ENCODE measurements at regions not wholly inside any gene's neighbourhood (a gene's known extent, or its start where the extent isn't known, plus 50 kb on each side); places are given as distances from the start of the nearest gene placed in this dataset.

DNA sequence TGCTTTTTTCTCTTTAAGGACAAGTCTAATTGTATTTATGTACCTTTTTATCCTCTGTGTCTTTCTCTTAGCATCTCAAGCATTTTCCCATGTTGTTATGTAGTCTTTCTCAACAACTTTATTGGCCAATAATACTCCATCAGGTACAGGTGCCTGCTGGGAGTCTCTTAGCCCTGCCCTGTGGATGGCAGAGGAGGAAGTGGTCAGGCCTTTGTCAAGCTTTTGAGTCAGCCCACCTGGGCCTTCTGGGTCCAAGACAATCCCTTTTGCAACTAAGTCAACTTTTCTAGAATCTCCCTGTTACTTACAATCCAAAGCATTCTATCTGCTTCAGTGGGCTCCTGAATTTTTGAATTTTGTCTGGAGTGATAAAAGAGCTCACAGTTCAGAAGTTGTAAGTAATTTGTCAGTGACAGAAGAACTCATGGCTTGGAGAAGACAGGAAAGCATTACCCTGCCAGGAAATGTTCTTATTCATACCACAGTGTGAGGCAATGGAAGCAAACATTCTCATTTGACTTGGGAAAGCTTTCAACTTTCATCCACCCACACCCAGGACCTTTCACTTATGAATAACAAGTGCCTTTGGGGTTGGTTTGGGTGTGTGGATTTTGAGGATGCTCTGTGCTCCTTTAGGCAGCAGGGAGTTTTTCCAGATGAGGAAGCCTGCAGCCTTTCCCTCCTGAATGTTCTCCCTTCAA is 200.0 kb upstream of the S1PR3 start:
- no peak overlapping the region for H2BK12ac ChIP-seq (ENCODE audit: low read depth, low read length)
- no peak overlapping the region for H2BK20ac ChIP-seq (ENCODE audit: low read length)
- DNase-seq (ENCODE audit: low read depth in 1 of 2, low spot score in 2 of 2) (peak in 1 of 2 experiments; percentile 30), FAIRE-seq (no peak)
- no peak overlapping the region for H4K91ac ChIP-seq (replicated peaks; ENCODE audit: insufficient read length, low read length)
- no peaks in the 10 kb centered on the region for H3K36me3 ChIP-seq (ENCODE audit: control insufficient read depth in 2 of 4, insufficient read depth in 4 of 4, low read length in 3 of 4)
- H2AFZ ChIP-seq (ENCODE audit: low read length) = no peak overlapping the region
- H4K5ac ChIP-seq (ENCODE audit: insufficient read length, low read depth, low read length) = no peak overlapping the region
- no peak overlapping the region for H2BK5ac ChIP-seq (ENCODE audit: low read depth, low read length)
- H3K79me1 ChIP-seq (ENCODE audit: low read depth, low read length) = no peaks in the 10 kb centered on the region; the same call in 1 of the 2 replicates
- ChIA-PET POLR2A (ENCODE audit: partially characterized antibody) (no interaction called here), CTCF (ENCODE audit: partially characterized antibody) (interaction anchor here (1.2 kb wide), 1 partner anchor 12 kb away, joined by 3 read pairs; no protein-coding TSS in a partner anchor)
- no peaks in the 10 kb centered on the region for H4K20me1 ChIP-seq (replicated peaks in 1 of 2; ENCODE audit: control insufficient read depth in 1 of 2, insufficient read depth in 2 of 2, low read length in 2 of 2)
- H3K9ac ChIP-seq (replicated peaks in 1 of 4; ENCODE audit: extremely low read depth in 1 of 4, low read depth in 3 of 4, low read length in 3 of 4) = no peak overlapping the region; a peak in 1 of 7 replicates
- no peak overlapping the region for H3K27ac ChIP-seq (ENCODE audit: low read depth, low read length)
- H3K14ac ChIP-seq (ENCODE audit: insufficient read length) = no peak overlapping the region
- no peaks in the 10 kb centered on the region for H3K23me2 ChIP-seq (ENCODE audit: low read depth, low read length)
- H2AK5ac ChIP-seq (ENCODE audit: low read depth, low read length) = no peak overlapping the region
- no peaks in the 10 kb centered on the region for H3K9me3 ChIP-seq (ENCODE audit: insufficient read depth in 2 of 2, low read depth in 1 of 2, low read length in 1 of 2)
- no peak overlapping the region for H3K4me2 ChIP-seq (ENCODE audit: insufficient read depth in 1 of 2, low read depth in 2 of 2, low read length in 2 of 2)
- no peak overlapping the region for H3K23ac ChIP-seq (ENCODE audit: insufficient read length)
- no peak overlapping the region for H3K56ac ChIP-seq (replicated peaks; ENCODE audit: insufficient read length, low read depth, low read length)
- TF ChIP-seq CREB1 (IDR thresholded peaks at IDR 0.05) (no peak), RXRA (IDR thresholded peaks at IDR 0.05; ENCODE audit: insufficient read depth, low read depth, low read length) (no peak), KDM1A (IDR thresholded peaks at IDR 0.05; ENCODE audit: borderline replicate concordance, low read length) (no peak), SP4 (IDR thresholded peaks at IDR 0.05; ENCODE audit: low read length) (no peak), KDM4A (IDR thresholded peaks at IDR 0.05; ENCODE audit: low read depth, low read length, severe bottlenecking) (no peak), RFX5 (IDR thresholded peaks at IDR 0.05; ENCODE audit: borderline replicate concordance, low read depth, low read length) (no peak), CBX8 (IDR thresholded peaks at IDR 0.05; ENCODE audit: borderline replicate concordance, low read depth, low read length) (no peak), RAD21 (IDR thresholded peaks at IDR 0.05 in 1 of 2, conservative IDR thresholded peaks at IDR 0.05 in 1 of 2; ENCODE audit: low read depth in 2 of 2, low read length in 2 of 2) (no peak), NANOG (IDR thresholded peaks at IDR 0.05; ENCODE audit: insufficient read depth, low read depth, low read length, poor library complexity, severe bottlenecking) (no peak), ZNF274 (IDR thresholded peaks at IDR 0.05; ENCODE audit: borderline replicate concordance, extremely low read depth, low read length) (no peak)
- TF ChIP-seq, protein P1, sequence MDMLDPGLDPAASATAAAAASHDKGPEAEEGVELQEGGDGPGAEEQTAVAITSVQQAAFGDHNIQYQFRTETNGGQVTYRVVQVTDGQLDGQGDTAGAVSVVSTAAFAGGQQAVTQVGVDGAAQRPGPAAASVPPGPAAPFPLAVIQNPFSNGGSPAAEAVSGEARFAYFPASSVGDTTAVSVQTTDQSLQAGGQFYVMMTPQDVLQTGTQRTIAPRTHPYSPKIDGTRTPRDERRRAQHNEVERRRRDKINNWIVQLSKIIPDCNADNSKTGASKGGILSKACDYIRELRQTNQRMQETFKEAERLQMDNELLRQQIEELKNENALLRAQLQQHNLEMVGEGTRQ (IDR thresholded peaks at IDR 0.05; ENCODE audit: low read length) = no peak
- no peaks in the 10 kb centered on the region for H3K79me2 ChIP-seq (ENCODE audit: control insufficient read depth in 1 of 2, insufficient read depth in 2 of 2, low read length in 2 of 2)
- no peak overlapping the region for H3K4ac ChIP-seq (replicated peaks; ENCODE audit: insufficient read length, low read depth, low read length)
- H2BK15ac ChIP-seq (ENCODE audit: low read length) = no peak overlapping the region
- no peaks in the 10 kb centered on the region for H3K27me3 ChIP-seq (replicated peaks in 1 of 4; ENCODE audit: control insufficient read depth in 3 of 4, extremely low read depth in 1 of 4, insufficient read depth in 3 of 4, low read length in 3 of 4)
- H3K4me1 ChIP-seq (replicated peaks in 1 of 4; ENCODE audit: control insufficient read depth in 3 of 4, insufficient read depth in 4 of 4, low read length in 3 of 4) = no peaks in the 10 kb centered on the region
- no peak overlapping the region for H3K4me3 ChIP-seq (ENCODE audit: extremely low read depth in 1 of 4, insufficient read depth in 2 of 4, low read depth in 3 of 4, low read length in 4 of 4)
- no peak overlapping the region for H3K18ac ChIP-seq (ENCODE audit: extremely low read depth, low read length)
- H2BK120ac ChIP-seq (replicated peaks; ENCODE audit: low read depth, low read length) = no peak overlapping the region
- no peak overlapping the region for H4K8ac ChIP-seq (ENCODE audit: extremely low read depth, insufficient read depth, low read length)

Measured in H1 (cell line).